Glomerular visceral epithelial cell (primary cell): ENCODE measurements at regions not wholly inside any gene's neighbourhood (a gene's known extent, or its start where the extent isn't known, plus 50 kb on each side); places are given as distances from the start of the nearest gene placed in this dataset.

Experiments
- DNase-seq: peaks from one replicate; pipeline ENCODE4 v3.0.0-alpha.2; 2016; ENCODE audit errors: extremely low spot score

DNA sequence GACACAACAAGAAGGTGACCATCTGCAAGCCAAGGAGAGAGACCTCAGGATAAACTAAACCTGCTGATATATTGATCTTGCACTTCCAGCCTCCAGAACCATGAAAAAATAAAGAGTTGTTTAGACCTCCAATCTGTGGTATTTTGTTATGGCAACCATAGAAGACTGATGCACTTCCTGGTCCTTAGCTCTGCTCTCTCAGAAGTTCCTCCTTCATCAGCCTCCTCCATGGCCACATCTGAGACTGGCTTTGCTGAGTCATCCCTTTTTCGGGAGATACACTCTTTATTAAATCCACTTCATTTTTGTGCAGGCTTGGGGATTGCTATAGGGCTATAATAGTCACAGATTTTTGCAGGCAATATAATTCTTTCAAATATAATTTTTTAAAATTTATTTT is 89.6 kb upstream of the ATF7IP start:
- DNase-seq = no peak

DNA sequence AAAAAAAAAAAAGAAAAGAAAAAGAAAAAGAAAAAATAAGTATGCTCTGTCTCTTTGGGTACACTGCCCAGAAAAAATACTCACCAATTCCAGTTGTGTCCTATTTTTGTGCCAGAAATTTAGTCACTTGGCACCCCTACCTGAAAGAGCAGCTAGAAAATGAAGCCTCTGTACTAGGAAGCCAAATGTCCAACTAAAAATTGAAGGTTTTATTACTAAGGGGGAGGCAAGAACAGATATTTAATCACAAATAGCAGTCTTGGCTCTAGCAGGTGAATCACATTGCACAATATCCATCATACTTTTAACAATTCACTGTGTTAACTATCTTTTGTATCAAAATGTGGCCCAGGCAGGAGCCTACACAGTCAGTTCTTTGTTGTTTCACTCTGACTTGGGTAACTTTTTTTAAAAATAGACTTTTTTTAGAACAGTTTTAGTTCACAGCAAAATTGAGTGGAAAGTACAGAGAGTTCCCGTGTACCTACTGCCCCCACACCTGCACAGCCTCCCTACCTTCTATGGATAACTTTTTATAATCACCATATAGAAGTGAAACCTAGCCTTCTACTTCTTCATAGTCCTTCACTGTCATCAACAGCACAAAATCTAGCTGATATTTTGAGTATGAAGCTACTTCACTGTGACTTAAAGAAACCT is 87.1 kb upstream of the ATF7IP start:
- DNase-seq = no peak

DNA sequence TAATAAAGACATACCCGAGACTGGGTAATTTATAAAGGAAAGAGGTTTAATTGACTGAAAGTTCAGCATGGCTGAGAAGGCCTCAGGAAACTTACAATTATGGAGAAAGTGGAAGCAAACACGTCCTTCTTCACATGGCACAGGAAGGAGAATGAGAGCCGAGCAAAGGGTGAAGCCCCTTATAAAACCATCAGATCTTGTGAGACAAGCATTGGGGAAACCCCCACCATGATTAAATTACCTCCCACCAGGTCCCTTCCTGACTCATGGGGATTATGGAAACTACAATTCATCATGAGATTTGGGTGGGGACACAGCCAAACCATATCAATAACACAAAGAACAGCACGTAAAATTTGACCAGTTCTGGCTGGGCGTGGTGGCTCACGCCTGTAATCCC is 85.6 kb upstream of the ATF7IP start:
- DNase-seq = no peak

DNA sequence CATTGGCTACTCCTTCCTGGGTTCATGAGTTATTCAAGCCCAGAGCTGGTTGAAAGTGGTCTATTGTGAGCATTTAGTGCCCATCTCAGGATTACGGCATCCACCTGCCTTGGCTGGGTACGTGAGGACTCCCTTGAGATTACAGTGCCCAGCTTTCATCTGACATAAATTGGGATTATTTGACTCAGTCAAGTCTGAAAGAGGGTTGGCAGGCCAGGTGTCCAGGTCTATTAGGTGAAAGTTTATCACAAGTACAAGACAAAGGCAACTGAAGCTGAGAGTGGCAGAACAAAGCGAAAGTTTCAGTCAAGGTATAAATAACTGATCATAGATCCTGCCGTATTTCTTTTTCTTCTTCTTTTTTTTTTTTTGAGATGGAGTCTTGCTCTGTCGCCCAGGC is 84.6 kb upstream of the ATF7IP start:
- no peak for DNase-seq

DNA sequence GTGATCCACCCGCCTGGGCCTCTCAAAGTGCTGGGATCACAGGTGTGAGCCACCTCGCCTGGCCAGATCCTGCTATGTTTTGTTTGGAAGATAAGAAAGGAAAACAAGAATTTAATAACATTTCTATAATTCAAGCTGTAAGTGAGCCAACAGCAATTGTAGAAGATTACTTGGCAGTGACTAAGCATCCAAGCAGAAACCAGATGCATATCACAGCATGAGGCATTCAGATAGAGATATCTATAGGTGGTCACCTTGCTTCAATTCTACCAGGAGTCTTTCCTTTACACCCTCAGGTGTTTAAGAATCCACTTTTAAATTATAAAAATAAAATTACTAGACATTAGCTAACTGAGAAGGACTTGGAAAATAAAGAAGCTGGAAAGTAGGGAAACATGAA is 83.9 kb upstream of the ATF7IP start:
- DNase-seq = no peak

DNA sequence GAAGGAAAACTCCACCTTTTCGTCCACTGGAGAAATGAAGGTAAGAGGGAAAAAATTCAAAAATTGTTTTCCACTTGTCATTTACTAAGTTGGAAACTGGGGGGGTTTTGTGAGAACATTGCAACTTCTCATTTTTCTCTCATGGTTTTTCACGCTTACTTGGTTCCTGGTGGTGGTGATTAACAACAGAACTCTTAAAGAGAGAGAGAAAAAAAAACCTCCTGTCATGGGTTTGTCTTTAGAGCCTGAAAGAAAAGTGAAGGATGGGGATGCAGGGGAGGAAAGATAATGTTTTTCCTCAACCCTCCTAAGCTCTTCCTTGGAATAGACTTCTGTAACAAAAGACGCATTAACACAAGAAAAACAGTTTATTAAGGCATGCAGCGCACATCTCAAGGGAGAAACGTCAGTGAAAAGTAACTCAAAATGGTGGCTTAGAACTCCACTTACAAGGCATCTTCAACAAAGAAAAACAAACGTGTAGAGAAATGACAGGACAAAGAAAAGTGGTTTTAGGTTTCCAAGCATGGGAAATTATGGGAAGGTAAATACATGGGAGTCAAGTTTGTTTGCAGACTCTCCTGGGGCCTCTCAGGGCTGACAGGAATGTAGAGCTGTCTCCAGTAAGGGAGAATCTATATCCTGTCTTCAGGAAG is 81.9 kb upstream of the ATF7IP start:
- DNase-seq = no peak

DNA sequence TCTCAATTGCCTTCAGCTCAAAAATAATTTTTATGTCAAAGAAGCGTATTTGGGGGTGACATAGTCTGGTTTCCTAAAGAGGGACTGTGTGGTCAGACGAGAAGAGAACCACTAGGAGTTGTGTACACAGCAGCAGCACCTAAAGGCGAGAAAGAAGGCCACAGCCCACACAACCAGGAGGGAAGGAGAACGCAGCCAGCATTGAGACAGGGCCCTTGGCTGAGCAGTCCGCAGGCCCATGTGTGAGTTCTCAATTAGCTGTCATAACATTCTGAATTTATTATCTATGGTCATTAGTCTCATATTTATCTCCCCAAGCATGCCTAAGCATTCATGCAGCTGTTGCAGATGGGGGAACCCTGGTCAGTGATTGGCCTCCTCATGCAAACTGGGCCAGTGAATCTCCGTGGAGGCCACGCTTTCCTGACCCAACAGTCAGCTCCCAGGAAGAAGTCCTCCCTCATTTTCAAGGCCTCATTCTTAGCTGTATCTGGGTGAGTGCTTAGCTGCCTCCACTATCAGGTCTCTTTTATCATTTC is 81.2 kb upstream of the ATF7IP start:
- DNase-seq = no peak

DNA sequence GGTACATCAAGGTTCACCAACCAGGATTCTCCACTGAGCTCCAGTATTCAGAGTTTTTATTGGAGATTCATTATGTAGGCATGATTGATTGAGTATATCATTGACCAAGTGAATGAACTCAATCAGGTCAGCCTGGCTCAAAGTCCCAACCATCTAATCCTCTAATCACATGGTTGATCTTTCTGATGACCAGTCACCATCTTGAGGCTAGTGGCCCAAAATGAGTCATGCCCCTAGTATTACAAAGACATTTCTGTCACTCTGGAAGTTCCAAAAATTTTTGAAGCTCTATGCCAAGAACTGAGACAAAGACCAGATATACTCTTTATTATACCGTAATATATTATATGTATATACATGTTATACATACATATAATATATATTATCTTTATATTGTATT is 75.9 kb upstream of the ATF7IP start:
- no peak for DNase-seq

DNA sequence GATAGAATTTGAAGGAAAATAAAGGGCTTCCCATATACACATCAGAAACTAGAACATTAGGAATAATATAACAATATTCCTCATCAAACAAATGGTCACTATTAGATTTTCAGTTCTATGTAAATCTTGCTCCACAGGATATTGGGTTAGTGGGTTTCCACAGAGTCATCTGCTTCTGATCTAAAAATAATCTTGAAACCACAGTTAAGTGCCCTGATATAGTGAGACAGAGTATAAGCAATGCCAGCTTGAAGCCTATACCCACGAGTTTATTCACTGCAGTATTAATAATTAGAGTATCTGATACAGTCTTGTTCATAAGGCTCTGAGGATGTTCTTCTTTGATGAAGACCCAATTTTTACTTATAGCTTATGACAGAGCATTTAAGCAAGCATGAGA is 74.5 kb upstream of the ATF7IP start:
- no peak for DNase-seq

DNA sequence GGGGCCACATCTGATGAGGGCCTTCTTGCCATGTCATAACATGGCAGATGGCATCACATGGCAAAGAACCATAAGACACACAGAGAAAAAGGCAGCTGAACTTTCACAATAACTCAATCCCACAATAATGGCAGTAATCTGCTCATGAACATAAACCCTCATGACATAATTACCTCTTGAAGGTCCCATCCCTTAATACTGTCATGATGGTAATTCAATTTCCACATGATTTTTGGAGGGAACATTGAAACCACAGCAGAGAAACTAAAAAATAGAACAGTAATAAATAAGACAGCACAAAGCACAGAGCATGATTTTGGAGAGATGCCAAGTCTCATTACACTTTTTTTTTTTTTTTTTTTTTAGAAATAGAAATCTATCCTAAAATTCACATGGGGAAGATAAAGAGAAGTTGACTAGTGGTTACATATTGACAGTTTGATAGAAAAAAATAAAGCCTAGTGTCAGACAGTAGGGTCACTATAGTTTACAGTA is 61.8 kb upstream of the ATF7IP start:
- DNase-seq = no peak

DNA sequence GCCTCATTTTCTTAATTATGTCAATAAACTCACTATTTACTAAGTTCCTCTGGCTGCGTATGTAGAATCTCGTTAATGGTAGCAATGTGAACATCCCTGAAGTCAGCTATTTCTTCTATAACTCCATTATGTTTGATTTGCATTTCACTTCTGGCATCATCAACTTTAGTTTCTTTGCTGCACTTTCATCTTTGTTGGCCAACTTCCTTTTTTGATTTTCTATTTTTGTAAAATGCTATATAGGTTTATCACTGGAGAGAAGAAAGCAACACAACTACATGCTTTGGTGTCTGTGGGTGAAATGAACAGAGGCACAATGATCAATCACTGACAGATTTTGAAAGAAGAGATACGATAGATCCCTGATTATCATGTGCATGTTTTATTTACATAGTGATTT is 58.5 kb upstream of the ATF7IP start:
- DNase-seq = no peak

DNA sequence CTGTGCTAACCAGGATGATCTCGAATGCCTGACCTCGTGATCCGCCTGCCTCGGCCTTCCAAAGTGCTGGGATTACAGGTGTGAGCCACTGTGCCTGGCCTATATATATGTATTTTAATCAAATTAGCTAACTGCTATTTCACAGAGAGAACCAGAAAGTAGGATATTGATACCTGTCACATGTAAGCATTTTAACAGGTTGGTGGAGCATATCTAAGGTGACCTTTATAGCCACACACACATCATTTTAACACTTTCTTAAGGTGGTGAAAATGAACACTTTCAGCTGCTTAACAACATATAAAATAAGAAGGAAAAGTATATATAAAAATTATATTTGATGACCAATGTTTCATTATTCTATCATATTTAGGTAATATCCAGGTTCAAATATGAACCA is 57.0 kb upstream of the ATF7IP start:
- DNase-seq = no peak

DNA sequence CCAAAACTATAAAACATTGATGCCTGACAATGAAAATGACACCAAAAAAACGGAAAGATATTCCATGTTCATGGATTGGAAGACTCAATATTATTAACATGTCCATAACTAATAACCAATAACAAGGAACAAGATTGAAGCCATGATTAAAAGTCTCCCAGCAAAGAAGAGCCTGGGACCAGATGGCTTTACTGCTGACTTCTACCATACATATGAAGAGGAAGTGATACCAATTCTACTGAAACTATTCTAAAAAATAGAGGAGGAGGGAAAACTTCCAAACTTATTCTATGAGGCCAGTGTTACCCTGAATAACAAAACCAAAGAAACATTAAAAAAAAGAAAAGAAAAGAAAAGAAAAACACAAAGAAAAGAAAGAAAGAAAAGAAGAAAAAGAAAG is 54.6 kb upstream of the ATF7IP start:
- no peak for DNase-seq

DNA sequence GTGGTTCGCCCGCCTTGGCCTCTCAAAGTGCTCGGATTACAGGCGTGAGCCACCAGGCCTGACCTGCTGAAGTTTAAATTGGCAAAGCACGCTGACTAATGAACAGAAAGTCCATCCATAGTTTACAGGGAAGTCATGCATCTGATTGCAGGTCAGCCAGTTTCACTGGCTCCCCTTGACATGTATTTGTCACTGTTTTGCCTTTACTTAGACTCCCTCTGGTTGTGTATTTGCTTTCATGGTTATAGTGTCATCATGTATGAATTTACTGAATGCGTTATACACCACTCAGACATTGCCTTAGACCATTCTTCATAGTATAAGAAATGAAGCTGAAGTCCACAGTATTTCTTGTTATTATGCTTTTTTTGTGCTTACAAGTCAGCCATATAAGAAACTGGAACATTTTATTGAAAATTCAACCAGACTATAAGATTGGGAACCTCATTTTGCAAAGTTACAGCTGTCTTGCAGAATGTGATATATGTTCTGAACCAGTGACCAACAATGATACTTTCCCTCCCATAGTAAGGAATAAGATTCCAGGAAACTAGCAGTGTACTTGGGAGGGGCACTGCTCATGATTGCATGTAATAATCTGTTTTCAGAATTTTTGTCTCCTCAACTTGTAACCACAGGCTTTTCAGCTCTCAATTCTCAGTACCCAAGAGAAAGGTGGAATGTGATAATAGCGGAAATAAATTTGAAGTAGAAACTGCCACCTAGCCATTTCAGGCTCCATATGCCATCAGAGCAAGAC is 51.9 kb upstream of the ATF7IP start:
- DNase-seq = no peak

DNA sequence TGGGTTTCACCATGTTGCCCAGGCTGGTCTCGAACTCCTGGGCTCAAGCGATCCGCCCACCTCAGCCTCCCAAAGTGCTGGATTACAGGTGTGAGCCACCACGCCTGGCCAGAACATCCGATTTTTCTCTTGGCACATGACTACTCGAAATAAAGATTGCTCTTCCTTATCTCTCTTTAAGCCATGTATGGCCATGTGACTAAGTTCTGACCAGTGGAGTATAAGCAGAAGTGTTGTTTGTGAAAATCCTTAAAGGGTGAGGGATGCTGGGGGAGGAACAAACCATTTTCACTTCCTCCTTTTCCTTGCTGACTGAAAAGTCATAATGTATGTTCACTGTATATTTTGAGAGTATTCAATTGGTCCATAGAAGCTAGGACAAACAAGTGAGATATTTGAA is 50.7 kb upstream of the ATF7IP start:
- DNase-seq = no peak

DNA sequence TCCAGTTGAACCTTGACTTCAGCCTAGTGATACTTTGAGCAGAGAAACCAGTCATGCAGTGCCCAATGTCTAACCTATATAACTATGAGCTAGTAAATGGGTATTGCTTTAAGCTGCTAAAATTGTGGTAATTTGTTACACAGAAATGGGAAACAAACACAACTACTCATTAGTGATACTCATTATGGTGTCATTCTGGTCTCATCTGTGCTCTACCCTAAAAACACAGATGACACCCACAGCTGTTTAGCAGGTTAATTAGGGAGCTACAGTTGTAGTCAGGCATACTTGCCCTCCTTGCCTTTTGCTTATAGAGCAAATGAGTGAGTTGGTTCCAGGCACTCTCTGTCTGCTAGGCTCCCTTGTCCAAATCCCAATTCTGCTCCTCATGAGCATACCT is 50.0 kb upstream of the ATF7IP start:
- no peak for DNase-seq
